ENCODE measurements at regions not wholly inside any gene's neighbourhood (a gene's known extent, or its start where the extent isn't known, plus 50 kb on each side); places are given as distances from the start of the nearest gene placed in this dataset.

DNA sequence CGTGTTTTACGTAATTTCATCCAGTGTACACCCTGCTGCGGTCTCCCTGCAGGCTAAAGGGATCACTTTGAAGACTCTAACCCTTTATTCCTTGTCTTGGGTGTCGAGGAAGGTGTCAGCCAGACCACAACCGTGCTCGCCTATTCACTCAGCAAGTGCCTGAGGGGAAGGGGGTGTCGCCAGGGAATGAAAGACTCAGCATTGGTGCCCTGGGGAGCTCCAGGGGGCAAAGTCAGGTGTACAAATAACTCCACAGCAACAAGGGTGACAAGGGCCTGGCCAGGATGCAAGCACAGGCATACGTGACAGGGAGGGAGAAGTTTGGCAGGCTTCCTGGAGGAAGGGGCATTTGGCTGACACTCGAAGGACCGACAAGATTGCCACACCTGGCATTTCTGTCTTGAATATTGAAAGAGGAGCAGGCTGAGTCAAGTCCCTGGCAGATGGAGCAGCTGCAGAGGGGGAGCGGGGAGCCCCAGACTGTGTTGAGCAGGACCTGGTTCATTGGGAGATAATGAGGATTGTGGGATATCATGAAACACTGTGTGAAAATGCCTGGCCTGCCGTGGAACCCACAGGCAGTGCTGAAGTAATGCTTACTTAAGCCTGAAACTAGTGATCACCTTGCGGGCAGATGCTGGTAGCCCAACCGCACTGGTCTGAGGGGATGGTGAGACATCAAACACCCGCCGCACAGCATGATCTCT, 93.9 kb downstream of the RHOB start:
- TF ChIP-seq EP300 (IDR thresholded peaks at IDR 0.05; ENCODE audit: borderline replicate concordance) (no peak), FOXM1 (IDR thresholded peaks at IDR 0.05; ENCODE audit: borderline replicate concordance, low read depth) (no peak), YY1 (IDR thresholded peaks at IDR 0.05; ENCODE audit: low read depth) (no peak), TAF1 (IDR thresholded peaks at IDR 0.05; ENCODE audit: low read depth) (no peak), CEBPB (IDR thresholded peaks at IDR 0.05) (no peak), CREB1 (IDR thresholded peaks at IDR 0.05; ENCODE audit: low read depth) (no peak), RAD21 (IDR thresholded peaks at IDR 0.05; ENCODE audit: low read depth) (no peak), NFIC (IDR thresholded peaks at IDR 0.05) (no peak), EGR1 (IDR thresholded peaks at IDR 0.05) (no peak), ZBTB7A (IDR thresholded peaks at IDR 0.05; ENCODE audit: low read depth) (no peak)
- TF ChIP-seq, protein P1, sequence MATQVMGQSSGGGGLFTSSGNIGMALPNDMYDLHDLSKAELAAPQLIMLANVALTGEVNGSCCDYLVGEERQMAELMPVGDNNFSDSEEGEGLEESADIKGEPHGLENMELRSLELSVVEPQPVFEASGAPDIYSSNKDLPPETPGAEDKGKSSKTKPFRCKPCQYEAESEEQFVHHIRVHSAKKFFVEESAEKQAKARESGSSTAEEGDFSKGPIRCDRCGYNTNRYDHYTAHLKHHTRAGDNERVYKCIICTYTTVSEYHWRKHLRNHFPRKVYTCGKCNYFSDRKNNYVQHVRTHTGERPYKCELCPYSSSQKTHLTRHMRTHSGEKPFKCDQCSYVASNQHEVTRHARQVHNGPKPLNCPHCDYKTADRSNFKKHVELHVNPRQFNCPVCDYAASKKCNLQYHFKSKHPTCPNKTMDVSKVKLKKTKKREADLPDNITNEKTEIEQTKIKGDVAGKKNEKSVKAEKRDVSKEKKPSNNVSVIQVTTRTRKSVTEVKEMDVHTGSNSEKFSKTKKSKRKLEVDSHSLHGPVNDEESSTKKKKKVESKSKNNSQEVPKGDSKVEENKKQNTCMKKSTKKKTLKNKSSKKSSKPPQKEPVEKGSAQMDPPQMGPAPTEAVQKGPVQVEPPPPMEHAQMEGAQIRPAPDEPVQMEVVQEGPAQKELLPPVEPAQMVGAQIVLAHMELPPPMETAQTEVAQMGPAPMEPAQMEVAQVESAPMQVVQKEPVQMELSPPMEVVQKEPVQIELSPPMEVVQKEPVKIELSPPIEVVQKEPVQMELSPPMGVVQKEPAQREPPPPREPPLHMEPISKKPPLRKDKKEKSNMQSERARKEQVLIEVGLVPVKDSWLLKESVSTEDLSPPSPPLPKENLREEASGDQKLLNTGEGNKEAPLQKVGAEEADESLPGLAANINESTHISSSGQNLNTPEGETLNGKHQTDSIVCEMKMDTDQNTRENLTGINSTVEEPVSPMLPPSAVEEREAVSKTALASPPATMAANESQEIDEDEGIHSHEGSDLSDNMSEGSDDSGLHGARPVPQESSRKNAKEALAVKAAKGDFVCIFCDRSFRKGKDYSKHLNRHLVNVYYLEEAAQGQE (IDR thresholded peaks at IDR 0.05; ENCODE audit: low read depth), result no peak
- TF ChIP-seq, protein P2, sequence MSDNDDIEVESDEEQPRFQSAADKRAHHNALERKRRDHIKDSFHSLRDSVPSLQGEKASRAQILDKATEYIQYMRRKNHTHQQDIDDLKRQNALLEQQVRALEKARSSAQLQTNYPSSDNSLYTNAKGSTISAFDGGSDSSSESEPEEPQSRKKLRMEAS (IDR thresholded peaks at IDR 0.05), result no peak
